HEK293 (cell line): ENCODE measurements at regions not wholly inside any gene's neighbourhood (a gene's known extent, or its start where the extent isn't known, plus 50 kb on each side); places are given as distances from the start of the nearest gene placed in this dataset.

ENCODE experiments used
- CTCF ChIA-PET: fragments of 350-600 bp; formaldehyde crosslinking; extraction: SDS; loops from one replicate; lab custom pipeline; 2021; ENCODE audit warnings: antibody characterized with exemption; lab: Yijun Ruan, JAX
- POLR2A ChIA-PET: fragments of 300-600 bp; formaldehyde crosslinking; extraction: SDS; loops from one replicate; lab custom pipeline; 2020; ENCODE audit warnings: antibody characterized with exemption, inconsistent platforms; lab: Yijun Ruan, JAX
- H3K27ac ChIP-seq: fragments of 200-500 bp; sonication (Bioruptor generic); 2 replicates; pipeline ENCODE4 v1.5.1; 2014; ENCODE audit warnings: low read depth, low read length, control low read depth, inconsistent platforms; ENCODE audit errors: extremely low read depth
- H3K36me3 ChIP-seq, 2 experiments: fragments of 200-500 bp in 1 of 2; sonication (Bioruptor generic) in 1 of 2; 1 replicate in 1 of 2; 2 replicates in 1 of 2; pipeline ENCODE4 v1.5.1; 2014 to 2017; ENCODE audit warnings: inconsistent platforms in 2 of 2, low read length in 2 of 2; ENCODE audit not compliant: control insufficient read depth in 2 of 2, insufficient read depth in 1 of 2
- H3K4me1 ChIP-seq: fragments of 200-500 bp; sonication (Bioruptor generic); 2 replicates; pipeline ENCODE4 v1.5.1; 2014; ENCODE audit warnings: mild to moderate bottlenecking, low read length, inconsistent platforms; ENCODE audit not compliant: control insufficient read depth, insufficient read depth
- H3K4me3 ChIP-seq: 2 replicates; pipeline ENCODE4 v1.5.1; 2011; ENCODE audit warnings: low read depth, mild to moderate bottlenecking, control low read depth, low read length, moderate library complexity
- H3K9me3 ChIP-seq: fragments of 200-500 bp; sonication (Bioruptor generic); 2 replicates; pipeline ENCODE4 v1.5.1; 2014; ENCODE audit warnings: low read depth, low read length, inconsistent platforms; ENCODE audit not compliant: control insufficient read depth, insufficient read depth
- PATZ1 ChIP-seq: fragments of 450-650 bp; formaldehyde crosslinking; IDR thresholded peaks from 2 replicates; pipeline ENCODE4 v1.5.1; 2016; ENCODE audit warnings: missing biosample characterization, missing genetic modification characterization
- REPIN1 ChIP-seq: fragments of 450-650 bp; formaldehyde crosslinking; IDR thresholded peaks from 2 replicates; pipeline ENCODE4 v1.5.1; 2017; ENCODE audit warnings: missing biosample characterization, missing genetic modification characterization, low read depth
- TSHZ1 ChIP-seq: fragments of 450-650 bp; formaldehyde crosslinking; IDR thresholded peaks from 2 replicates; pipeline ENCODE4 v1.5.1; 2016; ENCODE audit warnings: missing biosample characterization, missing genetic modification characterization, borderline replicate concordance
- ZBTB1 ChIP-seq: fragments of 450-650 bp; formaldehyde crosslinking; IDR thresholded peaks from 2 replicates; pipeline ENCODE4 v1.5.1; 2016; ENCODE audit warnings: missing biosample characterization, missing genetic modification characterization
- ZFP37 ChIP-seq: fragments of 450-650 bp; formaldehyde crosslinking; IDR thresholded peaks from 2 replicates; pipeline ENCODE4 v1.5.1; 2016; ENCODE audit warnings: missing biosample characterization, missing genetic modification characterization
- ZNF157 ChIP-seq: fragments of 450-650 bp; formaldehyde crosslinking; IDR thresholded peaks from 2 replicates; pipeline ENCODE4 v1.5.1; 2016; ENCODE audit warnings: missing biosample characterization, missing genetic modification characterization
- ZNF223 ChIP-seq: fragments of 450-650 bp; formaldehyde crosslinking; IDR thresholded peaks from 2 replicates; pipeline ENCODE4 v1.5.1; 2016; ENCODE audit warnings: missing biosample characterization, missing genetic modification characterization
- ZNF24 ChIP-seq: fragments of 450-650 bp; formaldehyde crosslinking; IDR thresholded peaks from 2 replicates; pipeline ENCODE4 v1.5.1; 2016; ENCODE audit warnings: missing biosample characterization, missing genetic modification characterization
- ZNF26 ChIP-seq: fragments of 450-650 bp; formaldehyde crosslinking; IDR thresholded peaks from 2 replicates; pipeline ENCODE4 v1.5.1; 2016; ENCODE audit warnings: missing biosample characterization, missing genetic modification characterization
- ZNF398 ChIP-seq: fragments of 450-650 bp; formaldehyde crosslinking; IDR thresholded peaks from 2 replicates; pipeline ENCODE4 v1.5.1; 2017; ENCODE audit warnings: missing biosample characterization, missing genetic modification characterization
- ZNF416 ChIP-seq: fragments of 450-650 bp; formaldehyde crosslinking; IDR thresholded peaks from 2 replicates; pipeline ENCODE4 v1.5.1; 2016; ENCODE audit warnings: missing biosample characterization, missing genetic modification characterization
- ZNF560 ChIP-seq: fragments of 450-650 bp; formaldehyde crosslinking; IDR thresholded peaks from 2 replicates; pipeline ENCODE4 v1.5.1; 2017; ENCODE audit warnings: missing biosample characterization, missing genetic modification characterization, borderline replicate concordance
- ZNF777 ChIP-seq: fragments of 450-650 bp; formaldehyde crosslinking; IDR thresholded peaks from 2 replicates; pipeline ENCODE4 v1.5.1; 2017; ENCODE audit warnings: missing biosample characterization, missing genetic modification characterization, borderline replicate concordance
- ZNF843 ChIP-seq: fragments of 450-650 bp; formaldehyde crosslinking; IDR thresholded peaks from 2 replicates; pipeline ENCODE4 v1.5.1; 2016; ENCODE audit warnings: missing biosample characterization, missing genetic modification characterization

GRCh38 chr10:130244928-130245495 lies 108.8 kb downstream of the GLRX3 start:
- H3K9me3 ChIP-seq = no peaks in the 10 kb centered on the region; the same call in 1 of the 2 replicates
- no peak overlapping the region for H3K4me3 ChIP-seq
- no peak for TF ChIP-seq ZNF398 (tag by site-specific recombination)
- TF ChIP-seq ZNF416 = no peak
- TF ChIP-seq ZNF223 (tag by site-specific recombination) = no peak
- no peak for TF ChIP-seq REPIN1 (tag by site-specific recombination)
- no peak for TF ChIP-seq TSHZ1 (tag by site-specific recombination)
- TF ChIP-seq ZBTB1 (tag by site-specific recombination) = no peak
- no peak for TF ChIP-seq PATZ1 (tag by site-specific recombination)
- TF ChIP-seq, all 188 proteins: peak for 0
- Histone ChIP-seq H3K36me3 (no peaks in the 10 kb centered on the region), H3K4me1 (no peaks in the 10 kb centered on the region), H3K27ac (no peak overlapping the region)
- CTCF ChIA-PET = no interaction called here
- POLR2A ChIA-PET = no interaction called here

- Histone ChIP-seq H3K27ac (no peak overlapping the region), H3K36me3 (no peaks in the 10 kb centered on the region), H3K4me1 (no peaks in the 10 kb centered on the region), H3K4me3 (no peak overlapping the region), H3K9me3 (no peaks in the 10 kb centered on the region; the same call in 1 of the 2 replicates)
- ChIA-PET CTCF (no interaction called here), POLR2A (no interaction called here)
- TF ChIP-seq ZNF560 (tag by site-specific recombination) = no peak
These were observed 109.9 kb downstream of the GLRX3 start for GRCh38 chr10:130246113-130246512.

GRCh38 chr10:130250127-130250526 lies 113.9 kb downstream of the GLRX3 start:
- Histone ChIP-seq H3K4me3 (no peak overlapping the region), H3K9me3 (no peaks in the 10 kb centered on the region), H3K27ac (no peak overlapping the region), H3K4me1 (no peaks in the 10 kb centered on the region), H3K36me3 (no peaks in the 10 kb centered on the region)
- TF ChIP-seq ZNF24 (tag by site-specific recombination) = no peak
- TF ChIP-seq ZNF26 (tag by site-specific recombination) = no peak
- no peak for TF ChIP-seq ZFP37 (tag by site-specific recombination)
- TF ChIP-seq ZNF777 (tag by site-specific recombination) = no peak
- TF ChIP-seq ZNF843 = no peak
- TF ChIP-seq ZNF157 (tag by site-specific recombination) = no peak
- ChIA-PET POLR2A (no interaction called here), CTCF (no interaction called here)
